Astrocyte of the cerebellum (primary cell): ENCODE measurements at regions not wholly inside any gene's neighbourhood (a gene's known extent, or its start where the extent isn't known, plus 50 kb on each side); places are given as distances from the start of the nearest gene placed in this dataset.
A peak's percentile ranks its signal among the peaks of the same experiment; 100 is the strongest.

Experiments used
- DNase-seq: peaks from one replicate; pipeline ENCODE4 v3.0.0-alpha.2; 2011; ENCODE audit warnings: low read depth
- H3K4me3 ChIP-seq: 2 replicates; pipeline ENCODE4 v1.5.1; 2011; ENCODE audit warnings: mild to moderate bottlenecking, low read depth, low read length, moderate library complexity
- in situ Hi-C: cut with HindIII; loops from 2 replicates; pipeline ENCODE4 v1.10.0; 2017; ENCODE audit warnings: low sequenced_read_pairs
- TF ChIP-seq, protein P1 (sequence below): IDR thresholded peaks from 2 replicates; pipeline ENCODE4 v1.5.1; 2012; ENCODE audit warnings: low read length, low read depth, moderate library complexity, mild to moderate bottlenecking; ENCODE audit errors: missing control alignments

DNA sequence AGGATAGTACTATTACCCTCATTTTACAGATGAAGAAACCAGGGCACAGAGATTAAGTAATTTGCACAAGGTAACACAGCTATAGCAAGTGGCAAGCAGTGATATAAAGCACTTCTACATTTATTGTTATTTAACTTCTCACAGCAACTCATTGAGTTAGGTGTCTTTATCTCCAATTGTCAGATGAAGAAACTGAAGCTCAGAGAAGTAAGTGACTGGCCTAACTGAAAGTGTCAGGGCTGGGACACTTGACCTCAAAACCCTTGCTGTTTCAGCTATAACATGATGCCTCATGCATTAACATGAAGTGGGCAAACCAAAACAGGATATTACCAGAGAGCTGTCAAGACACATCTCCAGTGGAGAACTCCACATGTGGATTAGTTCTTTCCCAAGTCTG is 65.8 kb upstream of the LEKR1 start:
- no peak for DNase-seq
- no peak overlapping the region for H3K4me3 ChIP-seq
- in situ Hi-C loops: no loop called here
- TF ChIP-seq, protein P1, sequence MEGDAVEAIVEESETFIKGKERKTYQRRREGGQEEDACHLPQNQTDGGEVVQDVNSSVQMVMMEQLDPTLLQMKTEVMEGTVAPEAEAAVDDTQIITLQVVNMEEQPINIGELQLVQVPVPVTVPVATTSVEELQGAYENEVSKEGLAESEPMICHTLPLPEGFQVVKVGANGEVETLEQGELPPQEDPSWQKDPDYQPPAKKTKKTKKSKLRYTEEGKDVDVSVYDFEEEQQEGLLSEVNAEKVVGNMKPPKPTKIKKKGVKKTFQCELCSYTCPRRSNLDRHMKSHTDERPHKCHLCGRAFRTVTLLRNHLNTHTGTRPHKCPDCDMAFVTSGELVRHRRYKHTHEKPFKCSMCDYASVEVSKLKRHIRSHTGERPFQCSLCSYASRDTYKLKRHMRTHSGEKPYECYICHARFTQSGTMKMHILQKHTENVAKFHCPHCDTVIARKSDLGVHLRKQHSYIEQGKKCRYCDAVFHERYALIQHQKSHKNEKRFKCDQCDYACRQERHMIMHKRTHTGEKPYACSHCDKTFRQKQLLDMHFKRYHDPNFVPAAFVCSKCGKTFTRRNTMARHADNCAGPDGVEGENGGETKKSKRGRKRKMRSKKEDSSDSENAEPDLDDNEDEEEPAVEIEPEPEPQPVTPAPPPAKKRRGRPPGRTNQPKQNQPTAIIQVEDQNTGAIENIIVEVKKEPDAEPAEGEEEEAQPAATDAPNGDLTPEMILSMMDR: no peak

DNA sequence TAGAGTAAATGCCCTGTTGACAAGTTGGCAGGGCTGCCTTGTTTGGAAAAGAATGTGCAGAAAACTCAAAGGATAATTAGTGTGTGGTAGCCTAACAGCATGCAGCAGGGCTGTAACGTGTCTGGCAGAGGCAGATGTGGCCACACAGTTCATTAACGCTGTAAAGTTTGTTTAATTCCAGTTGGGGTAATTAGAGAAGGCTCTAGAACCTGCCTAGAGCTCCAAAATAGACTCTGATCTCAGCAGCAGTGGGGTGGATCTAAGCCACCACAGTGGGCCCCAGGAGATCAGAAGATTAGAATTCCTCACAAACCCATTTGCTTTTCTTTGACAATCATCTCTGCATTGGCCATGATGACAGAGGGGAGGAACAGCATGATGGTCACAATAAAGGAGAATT is 65.1 kb upstream of the LEKR1 start:
- DNase-seq: no peak
- in situ Hi-C loops: no loop called here
- no peak overlapping the region for H3K4me3 ChIP-seq
- TF ChIP-seq, protein P1: no peak

DNA sequence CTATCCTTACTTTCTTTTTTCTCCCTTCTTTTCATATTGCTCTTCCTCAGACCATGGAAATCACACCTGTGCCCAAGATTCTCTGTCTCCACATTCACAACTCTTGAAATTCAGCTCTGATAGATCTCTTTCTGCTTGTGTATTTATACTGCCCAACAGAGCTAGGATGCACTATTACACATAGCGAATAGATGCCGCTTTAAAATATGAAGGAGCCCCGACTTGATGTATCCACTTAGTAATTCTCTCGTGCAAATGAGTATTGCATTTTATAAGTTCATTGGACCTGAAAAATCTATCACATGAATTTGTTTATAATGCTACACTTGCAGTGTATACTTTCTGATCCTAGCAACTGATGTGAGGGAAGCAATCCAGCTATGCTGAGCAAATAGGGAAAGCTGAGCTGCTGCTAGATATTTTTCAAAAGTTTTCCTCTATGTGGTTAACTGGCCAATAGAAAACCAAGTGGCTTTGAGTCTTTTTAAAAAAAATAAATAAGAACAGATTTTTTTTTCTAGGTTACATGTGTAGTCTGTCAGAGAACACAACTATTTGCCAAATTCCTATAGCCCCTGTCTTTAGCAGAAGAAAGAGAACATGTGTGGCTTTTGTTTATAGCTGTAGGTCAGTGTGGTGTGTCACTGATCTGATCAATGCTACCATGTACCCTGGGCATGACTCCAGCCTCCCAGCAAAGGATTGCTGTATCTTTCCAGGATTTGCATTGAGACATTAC is 64.3 kb upstream of the LEKR1 start:
- TF ChIP-seq, protein P1: no peak
- H3K4me3 ChIP-seq: no peak overlapping the region
- no peak for DNase-seq
- in situ Hi-C loops: no loop called here

DNA sequence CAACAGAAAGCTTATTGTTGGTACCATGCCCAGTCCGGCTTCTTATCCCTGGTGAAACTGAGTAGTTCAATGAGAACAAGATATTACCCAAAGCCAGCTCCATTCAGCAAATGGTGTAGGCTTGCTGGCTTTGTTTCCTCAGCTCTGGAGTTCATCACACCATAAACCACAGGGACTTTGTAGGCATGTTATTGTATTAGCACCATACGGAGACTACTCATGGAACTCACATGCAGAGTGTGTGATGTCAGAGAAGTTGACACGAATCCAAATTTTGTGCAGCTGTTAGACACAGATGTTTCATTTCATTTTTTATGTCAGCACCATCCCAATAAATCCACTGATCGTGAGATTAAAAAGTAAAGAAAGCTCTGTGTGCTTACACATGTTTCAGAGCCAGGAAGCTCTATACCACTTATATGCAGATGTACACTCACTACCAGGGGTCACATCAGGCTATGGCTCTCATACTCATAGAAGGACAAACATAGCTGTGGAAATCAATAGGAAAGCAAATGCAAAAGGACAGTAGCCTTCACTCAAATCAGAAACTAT is 63.4 kb upstream of the LEKR1 start:
- in situ Hi-C loops: no loop called here
- peak; percentile 83 for DNase-seq
- TF ChIP-seq, protein P1: no peak
- H3K4me3 ChIP-seq: no peak overlapping the region

DNA sequence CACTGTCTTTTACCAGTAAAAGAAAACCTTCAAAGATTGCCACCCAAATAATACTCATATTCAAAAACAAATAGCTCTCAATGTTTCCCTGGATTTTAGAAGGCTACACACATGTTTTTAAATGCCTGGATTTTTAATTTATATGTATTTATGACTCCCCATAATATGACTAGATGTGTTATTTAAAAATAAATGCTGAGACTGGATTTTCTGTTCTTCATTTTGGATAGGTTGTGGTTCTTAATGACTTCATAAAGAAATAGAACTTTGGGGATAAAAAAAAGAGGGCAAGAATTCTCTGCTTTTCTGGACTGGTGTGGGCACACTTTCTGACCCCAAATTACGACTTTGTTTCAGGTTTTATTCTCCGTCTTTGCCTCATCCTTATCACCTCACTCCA is 62.8 kb upstream of the LEKR1 start:
- no peak for DNase-seq
- in situ Hi-C loops: no loop called here
- no peak overlapping the region for H3K4me3 ChIP-seq
- TF ChIP-seq, protein P1: no peak

DNA sequence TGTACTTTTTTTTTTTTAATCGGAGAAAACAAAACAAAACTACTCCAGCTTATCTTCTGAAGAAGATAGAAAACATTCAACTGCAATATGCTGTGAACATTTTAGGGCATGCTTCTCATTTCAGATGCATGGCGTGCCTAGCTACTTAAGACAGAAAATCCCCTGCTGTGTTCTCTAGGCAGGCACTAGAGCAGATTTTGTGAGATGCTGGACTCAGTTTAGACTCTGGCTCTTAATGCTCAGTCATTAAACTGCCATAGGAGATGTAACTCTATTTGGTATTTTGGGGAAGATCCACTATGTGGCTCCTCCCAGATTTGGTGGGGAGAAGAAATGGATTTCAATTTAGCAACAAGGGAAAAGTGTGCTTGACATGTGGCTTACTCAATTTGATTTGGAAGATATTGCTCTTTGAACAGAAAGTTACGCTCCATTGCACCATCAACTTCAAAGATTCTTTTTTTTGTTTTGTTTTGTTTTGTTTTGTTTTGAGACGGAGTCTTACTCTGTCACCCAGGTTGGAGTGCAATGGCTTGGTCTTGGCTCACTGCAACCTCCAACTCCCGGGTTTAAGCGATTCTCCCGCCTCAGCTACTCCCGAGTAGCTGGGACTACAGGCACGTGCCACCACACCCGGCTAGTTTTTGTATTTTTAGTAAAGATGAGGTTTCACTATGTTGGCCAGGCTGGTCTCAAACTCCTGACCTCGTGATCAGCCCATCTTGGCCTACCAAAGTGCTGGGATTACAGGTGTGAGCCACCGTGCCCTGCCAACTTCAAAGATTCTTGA is 62.0 kb upstream of the LEKR1 start:
- TF ChIP-seq, protein P1: no peak
- in situ Hi-C loops: no loop called here
- H3K4me3 ChIP-seq: no peak overlapping the region
- no peak for DNase-seq
